ENCODE measurements at regions not wholly inside any gene's neighbourhood (a gene's known extent, or its start where the extent isn't known, plus 50 kb on each side); places are given as distances from the start of the nearest gene placed in this dataset.

GRCh38 chr5:6899221-6899620, 186.0 kb downstream of the TENT4A start:
- Mint-ChIP-seq H3K4me3 (no peak overlapping the region), H3K27ac (no peak overlapping the region), H3K27me3 (ENCODE audit: insufficient read depth) (no peaks in the 10 kb centered on the region), H3K4me1 (peaks cover 11% of the 10 kb centered on the region), H3K36me3 (ENCODE audit: low read depth) (no peaks in the 10 kb centered on the region), H3K9me3 (peaks cover 3% of the 10 kb centered on the region)
- H3K9me3 ChIP-seq (ENCODE audit: control insufficient read depth, low read length) = no peaks in the 10 kb centered on the region
- no peaks in the 10 kb centered on the region for H3K36me3 ChIP-seq (ENCODE audit: control insufficient read depth, insufficient read depth, low read length)
- H3K9ac ChIP-seq (ENCODE audit: extremely low read depth, low read length, poor library complexity, severe bottlenecking) = no peak overlapping the region
- TF ChIP-seq CTCF (conservative IDR thresholded peaks at IDR 0.05) = no peak
- no peaks in the 10 kb centered on the region for H3K27me3 ChIP-seq (ENCODE audit: control insufficient read depth, insufficient read depth, low read length, poor library complexity, severe bottlenecking)
- H3K4me1 ChIP-seq (ENCODE audit: control insufficient read depth, insufficient read depth, low read length) = no peaks in the 10 kb centered on the region
- WGBS, 2 experiments (ENCODE audit: insufficient coverage in 1 of 2, insufficient read length in 1 of 2) = 76 to 81% methylated on average over 6 to 9 of the region's 9 CpGs
- H3K27ac ChIP-seq (ENCODE audit: low read depth, low read length) = no peak overlapping the region
- DNase-seq = no peak
- no peak overlapping the region for H3K4me3 ChIP-seq (ENCODE audit: low read length)

GRCh38 chr5:6900247-6901227, 187.3 kb downstream of the TENT4A start:
- DNase-seq = no peak
- Histone ChIP-seq H3K27ac (ENCODE audit: low read depth, low read length) (peak overlapping the region; percentile 11), H3K4me3 (ENCODE audit: low read length) (no peak overlapping the region), H3K4me1 (ENCODE audit: control insufficient read depth, insufficient read depth, low read length) (no peaks in the 10 kb centered on the region), H3K9me3 (ENCODE audit: control insufficient read depth, low read length) (no peaks in the 10 kb centered on the region), H3K9ac (ENCODE audit: extremely low read depth, low read length, poor library complexity, severe bottlenecking) (no peak overlapping the region), H3K27me3 (ENCODE audit: control insufficient read depth, insufficient read depth, low read length, poor library complexity, severe bottlenecking) (no peaks in the 10 kb centered on the region), H3K36me3 (ENCODE audit: control insufficient read depth, insufficient read depth, low read length) (no peaks in the 10 kb centered on the region)
- Mint-ChIP-seq H3K27ac (no peak overlapping the region), H3K36me3 (ENCODE audit: low read depth) (no peaks in the 10 kb centered on the region), H3K4me1 (peaks cover 11% of the 10 kb centered on the region), H3K9me3 (peaks cover 3% of the 10 kb centered on the region), H3K27me3 (ENCODE audit: insufficient read depth) (no peaks in the 10 kb centered on the region), H3K4me3 (no peak overlapping the region)
- WGBS, 2 experiments (ENCODE audit: insufficient coverage in 1 of 2, insufficient read length in 1 of 2) = 80 to 82% methylated on average over 4 to 16 of the region's 17 CpGs
- TF ChIP-seq CTCF (conservative IDR thresholded peaks at IDR 0.05) = no peak

- Histone ChIP-seq H3K4me3 (ENCODE audit: low read length) (no peak overlapping the region), H3K9ac (ENCODE audit: extremely low read depth, low read length, poor library complexity, severe bottlenecking) (no peak overlapping the region), H3K36me3 (ENCODE audit: control insufficient read depth, insufficient read depth, low read length) (no peaks in the 10 kb centered on the region), H3K9me3 (ENCODE audit: control insufficient read depth, low read length) (no peaks in the 10 kb centered on the region), H3K27ac (ENCODE audit: low read depth, low read length) (no peak overlapping the region), H3K4me1 (ENCODE audit: control insufficient read depth, insufficient read depth, low read length) (no peaks in the 10 kb centered on the region), H3K27me3 (ENCODE audit: control insufficient read depth, insufficient read depth, low read length, poor library complexity, severe bottlenecking) (no peaks in the 10 kb centered on the region)
- no peaks in the 10 kb centered on the region for H3K27me3 Mint-ChIP-seq (ENCODE audit: insufficient read depth)
- TF ChIP-seq CTCF (conservative IDR thresholded peaks at IDR 0.05) = no peak
- H3K4me1 Mint-ChIP-seq = peaks cover 7% of the 10 kb centered on the region
- peaks cover 3% of the 10 kb centered on the region for H3K9me3 Mint-ChIP-seq
- 94 to 100% methylated on average over 1 to 3 of the region's 3 CpGs for WGBS, 2 experiments (ENCODE audit: insufficient coverage in 1 of 2, insufficient read length in 1 of 2)
- H3K4me3 Mint-ChIP-seq = no peak overlapping the region
- no peak overlapping the region for H3K27ac Mint-ChIP-seq
- DNase-seq = no peak
- H3K36me3 Mint-ChIP-seq (ENCODE audit: low read depth) = no peaks in the 10 kb centered on the region
These were observed 188.9 kb downstream of the TENT4A start for GRCh38 chr5:6902094-6902493.

Data from endodermal cell (in vitro differentiated cells).